GM19239 (cell line): ENCODE measurements at regions not wholly inside any gene's neighbourhood (a gene's known extent, or its start where the extent isn't known, plus 50 kb on each side); places are given as distances from the start of the nearest gene placed in this dataset.
"Not testable (repeated sequence)": the region's sequence is repeated elsewhere in the genome, so short reads cannot be mapped to it uniquely, and the experiment has no call there.

Experiments
- DNase-seq: peaks from one replicate; pipeline ENCODE4 v3.0.0; 2011; ENCODE audit warnings: low spot score; ENCODE audit not compliant: insufficient read length
- FAIRE-seq: peaks from 2 replicates; lab custom pipeline; 2011; peaks lifted over from hg19 to GRCh38; lab: Jason Lieb, UNC

GRCh38 chrY:3037471-3037870 is 102.3 kb downstream of the ZFY start:
- DNase-seq (no peak), FAIRE-seq (peak; percentile 18)

GRCh38 chrY:3040415-3040814 is 105.2 kb downstream of the ZFY start:
- no peak for FAIRE-seq

GRCh38 chrY:3041985-3042384 is 106.8 kb downstream of the ZFY start:
- FAIRE-seq: peak; percentile 90

More at GRCh38 chrY:3040415-3040814, 105.2 kb downstream of the ZFY start:
- DNase-seq: no peak

GRCh38 chrY:3042901-3043300 is 107.7 kb downstream of the ZFY start:
- FAIRE-seq: no peak

More at GRCh38 chrY:3041985-3042384, 106.8 kb downstream of the ZFY start:
- no peak for DNase-seq

GRCh38 chrY:3045048-3045447 is 109.9 kb downstream of the ZFY start:
- FAIRE-seq (peak; percentile 37), DNase-seq (no peak)

More at GRCh38 chrY:3042901-3043300, 107.7 kb downstream of the ZFY start:
- no peak for DNase-seq

- FAIRE-seq, DNase-seq: not testable (repeated sequence)
Measured at GRCh38 chrY:3055496-3055895, 120.3 kb downstream of the ZFY start.

- FAIRE-seq: peak; percentile 95
- DNase-seq: not testable (repeated sequence)
Measured at GRCh38 chrY:3058342-3058741, 123.2 kb downstream of the ZFY start.

- DNase-seq: not testable (repeated sequence)
Measured at GRCh38 chrY:3060671-3061070, 125.5 kb downstream of the ZFY start.

GRCh38 chrY:3088149-3088548 is 153.0 kb downstream of the ZFY start:
- FAIRE-seq, DNase-seq: not testable (repeated sequence)

More at GRCh38 chrY:3060671-3061070, 125.5 kb downstream of the ZFY start:
- not testable (repeated sequence) for FAIRE-seq

GRCh38 chrY:3108674-3109073 is 173.5 kb downstream of the ZFY start:
- not testable (repeated sequence) for DNase-seq
- FAIRE-seq: peak; percentile 57

GRCh38 chrY:3120234-3120633 is 185.1 kb downstream of the ZFY start:
- peak; percentile 14 for FAIRE-seq
- not testable (repeated sequence) for DNase-seq

- peak; percentile 91 for FAIRE-seq
- not testable (repeated sequence) for DNase-seq
Measured at GRCh38 chrY:3120716-3121115, 185.5 kb downstream of the ZFY start.

- FAIRE-seq: not testable (repeated sequence)
Measured at GRCh38 chrY:3123482-3123881, 188.3 kb downstream of the ZFY start.

GRCh38 chrY:3171074-3171473 is 235.9 kb downstream of the ZFY start:
- not testable (repeated sequence) for DNase-seq, FAIRE-seq

More at GRCh38 chrY:3123482-3123881, 188.3 kb downstream of the ZFY start:
- not testable (repeated sequence) for DNase-seq

GRCh38 chrY:3195035-3195434 is 259.9 kb downstream of the ZFY start:
- not testable (repeated sequence) for DNase-seq, FAIRE-seq

- not testable (repeated sequence) for DNase-seq, FAIRE-seq
Measured at GRCh38 chrY:3202287-3202686, 267.1 kb downstream of the ZFY start.

- peak; percentile 45 for FAIRE-seq
- DNase-seq: not testable (repeated sequence)
Measured at GRCh38 chrY:3206733-3207132, 271.6 kb downstream of the ZFY start.

- not testable (repeated sequence) for FAIRE-seq, DNase-seq
Measured at GRCh38 chrY:3213183-3213582, 278.0 kb downstream of the ZFY start.

GRCh38 chrY:3218134-3218533 is 283.0 kb downstream of the ZFY start:
- not testable (repeated sequence) for DNase-seq, FAIRE-seq

- DNase-seq, FAIRE-seq: not testable (repeated sequence)
Measured at GRCh38 chrY:3218559-3218958, 283.4 kb downstream of the ZFY start.

- not testable (repeated sequence) for DNase-seq, FAIRE-seq
Measured at GRCh38 chrY:3262911-3263310, 316.0 kb upstream of the TGIF2LY start.

- FAIRE-seq, DNase-seq: not testable (repeated sequence)
Measured at GRCh38 chrY:3288063-3288462, 290.8 kb upstream of the TGIF2LY start.
